ENCODE measurements at regions not wholly inside any gene's neighbourhood (a gene's known extent, or its start where the extent isn't known, plus 50 kb on each side); places are given as distances from the start of the nearest gene placed in this dataset.

DNA sequence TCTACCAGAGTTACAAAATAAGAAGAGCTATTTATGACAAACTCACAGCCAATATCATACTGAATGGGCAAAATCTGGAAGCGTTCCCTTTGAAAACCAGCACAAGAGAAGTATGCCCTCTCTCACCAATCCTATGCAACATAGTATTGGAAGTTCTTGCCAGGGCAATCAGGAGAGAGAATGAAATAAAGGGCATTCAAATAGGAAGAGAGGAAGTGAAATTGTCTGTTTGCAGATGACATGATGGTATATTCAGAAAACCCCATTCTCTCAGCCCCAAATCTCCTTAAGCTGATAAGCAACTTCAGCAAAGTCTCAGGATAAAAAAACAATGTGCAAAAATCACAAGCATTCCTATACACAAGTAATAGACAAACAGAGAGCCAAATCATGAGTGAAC, 1169.5 kb downstream of the AMY1C start:
- ChIA-PET CTCF (ENCODE audit: unreplicated experiment) (no interaction called here), POLR2A (no interaction called here)
- no TSS peak for BruUV-seq (replicated peaks)
- peak overlapping the region; percentile 63; the same call in 1 of the 2 replicates for H2AFZ ChIP-seq (ENCODE audit: low read length)
- no peak for TF ChIP-seq EZH2phosphoT487 (IDR thresholded peaks at IDR 0.05; ENCODE audit: borderline replicate concordance, low read depth, low read length)
- TF ChIP-seq, protein P1, sequence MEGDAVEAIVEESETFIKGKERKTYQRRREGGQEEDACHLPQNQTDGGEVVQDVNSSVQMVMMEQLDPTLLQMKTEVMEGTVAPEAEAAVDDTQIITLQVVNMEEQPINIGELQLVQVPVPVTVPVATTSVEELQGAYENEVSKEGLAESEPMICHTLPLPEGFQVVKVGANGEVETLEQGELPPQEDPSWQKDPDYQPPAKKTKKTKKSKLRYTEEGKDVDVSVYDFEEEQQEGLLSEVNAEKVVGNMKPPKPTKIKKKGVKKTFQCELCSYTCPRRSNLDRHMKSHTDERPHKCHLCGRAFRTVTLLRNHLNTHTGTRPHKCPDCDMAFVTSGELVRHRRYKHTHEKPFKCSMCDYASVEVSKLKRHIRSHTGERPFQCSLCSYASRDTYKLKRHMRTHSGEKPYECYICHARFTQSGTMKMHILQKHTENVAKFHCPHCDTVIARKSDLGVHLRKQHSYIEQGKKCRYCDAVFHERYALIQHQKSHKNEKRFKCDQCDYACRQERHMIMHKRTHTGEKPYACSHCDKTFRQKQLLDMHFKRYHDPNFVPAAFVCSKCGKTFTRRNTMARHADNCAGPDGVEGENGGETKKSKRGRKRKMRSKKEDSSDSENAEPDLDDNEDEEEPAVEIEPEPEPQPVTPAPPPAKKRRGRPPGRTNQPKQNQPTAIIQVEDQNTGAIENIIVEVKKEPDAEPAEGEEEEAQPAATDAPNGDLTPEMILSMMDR (conservative IDR thresholded peaks at IDR 0.05; ENCODE audit: low read length): no peak
- H3K9me3 ChIP-seq (ENCODE audit: low read length): no peaks in the 10 kb centered on the region
- peaks cover 7% of the 10 kb centered on the region for H3K4me1 ChIP-seq (ENCODE audit: insufficient read depth, low read length, poor library complexity, severe bottlenecking)
- no peaks in the 10 kb centered on the region for H3K9me2 ChIP-seq (ENCODE audit: insufficient read depth, low read length)
- H3K79me2 ChIP-seq (ENCODE audit: insufficient read depth, low read depth, low read length): no peaks in the 10 kb centered on the region
- no peaks in the 10 kb centered on the region for H4K20me1 ChIP-seq (ENCODE audit: insufficient read depth, low read length)
- intact Hi-C loops (cut with micrococcal nuclease; ENCODE audit: unreplicated experiment): no loop called here
- no peak overlapping the region for H3K4me3 ChIP-seq (ENCODE audit: low read depth, low read length, poor library complexity, severe bottlenecking)
- no peak for DNase-seq (ENCODE audit: low spot score)
- no peaks in the 10 kb centered on the region for H3K36me3 ChIP-seq (ENCODE audit: insufficient read depth, low read length)
- H3K27ac ChIP-seq (ENCODE audit: low read depth, low read length, poor library complexity, severe bottlenecking): no peak overlapping the region
- peak overlapping the region; percentile 34; the same call in 1 of the 2 replicates for H3K4me2 ChIP-seq (ENCODE audit: low read length)

DNA sequence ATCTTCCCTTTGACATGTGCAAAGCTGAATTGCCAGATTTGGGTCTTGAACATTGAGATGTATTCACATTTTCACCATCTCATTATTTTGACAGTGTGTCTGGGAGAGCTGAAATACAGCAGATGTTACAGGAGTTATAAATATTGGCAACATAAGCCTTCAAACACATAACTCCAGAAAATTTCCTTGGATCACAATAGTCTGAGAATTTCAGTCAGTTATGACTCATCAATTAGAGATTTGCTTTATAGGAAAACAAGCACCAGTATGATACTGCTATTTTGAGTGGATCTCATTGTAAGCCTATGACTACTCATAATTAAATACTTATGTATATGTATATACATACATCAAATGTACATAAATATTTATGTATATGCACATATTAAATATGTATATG, 1171.8 kb downstream of the AMY1C start:
- H3K4me2 ChIP-seq (ENCODE audit: low read length): no peak overlapping the region
- H3K4me3 ChIP-seq (ENCODE audit: low read depth, low read length, poor library complexity, severe bottlenecking): no peak overlapping the region
- no peaks in the 10 kb centered on the region for H3K9me3 ChIP-seq (ENCODE audit: low read length)
- H3K27ac ChIP-seq (ENCODE audit: low read depth, low read length, poor library complexity, severe bottlenecking): no peak overlapping the region
- BruUV-seq (replicated peaks): no TSS peak
- ChIA-PET CTCF (ENCODE audit: unreplicated experiment) (no interaction called here), POLR2A (interaction anchor here (0.6 kb wide), 1 partner anchor 609 kb away, joined by 4 read pairs; no protein-coding TSS in a partner anchor)
- intact Hi-C loops (cut with micrococcal nuclease; ENCODE audit: unreplicated experiment): no loop called here
- no peak overlapping the region for H2AFZ ChIP-seq (ENCODE audit: low read length)
- no peaks in the 10 kb centered on the region for H3K79me2 ChIP-seq (ENCODE audit: insufficient read depth, low read depth, low read length)
- H3K9me2 ChIP-seq (ENCODE audit: insufficient read depth, low read length): no peaks in the 10 kb centered on the region
- no peaks in the 10 kb centered on the region for H4K20me1 ChIP-seq (ENCODE audit: insufficient read depth, low read length)
- H3K4me1 ChIP-seq (ENCODE audit: insufficient read depth, low read length, poor library complexity, severe bottlenecking): peaks cover 7% of the 10 kb centered on the region
- no peaks in the 10 kb centered on the region for H3K36me3 ChIP-seq (ENCODE audit: insufficient read depth, low read length)
- TF ChIP-seq EZH2phosphoT487 (IDR thresholded peaks at IDR 0.05; ENCODE audit: borderline replicate concordance, low read depth, low read length): no peak
- TF ChIP-seq, protein P1 (conservative IDR thresholded peaks at IDR 0.05; ENCODE audit: low read length): no peak
- DNase-seq (ENCODE audit: low spot score): no peak

DNA sequence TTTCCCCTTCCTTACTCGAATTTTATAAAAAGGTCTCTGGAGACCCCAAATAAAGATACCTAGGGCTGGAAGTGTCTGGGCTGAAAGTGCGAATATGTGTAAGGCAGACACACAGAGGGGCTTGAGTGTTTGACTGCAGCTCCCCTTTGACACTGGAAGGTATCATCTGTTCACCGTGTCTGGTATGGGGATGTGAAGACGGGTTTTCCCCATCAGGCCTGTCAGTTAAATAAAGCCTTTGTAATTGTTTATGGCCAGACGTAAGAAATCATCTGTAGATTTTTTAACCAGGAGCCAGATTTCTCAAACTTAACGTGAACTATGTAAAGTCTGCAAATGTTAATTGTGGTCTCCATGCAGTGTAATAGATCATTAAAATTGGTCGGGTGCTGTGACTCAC, 1173.4 kb downstream of the AMY1C start:
- intact Hi-C loops (cut with micrococcal nuclease; ENCODE audit: unreplicated experiment): no loop called here
- Histone ChIP-seq H3K9me3 (ENCODE audit: low read length) (no peaks in the 10 kb centered on the region), H3K27ac (ENCODE audit: low read depth, low read length, poor library complexity, severe bottlenecking) (no peak overlapping the region), H3K4me1 (ENCODE audit: insufficient read depth, low read length, poor library complexity, severe bottlenecking) (peaks cover 8% of the 10 kb centered on the region), H3K36me3 (ENCODE audit: insufficient read depth, low read length) (no peaks in the 10 kb centered on the region), H3K4me2 (ENCODE audit: low read length) (no peak overlapping the region; the same call in 1 of the 2 replicates), H2AFZ (ENCODE audit: low read length) (peak overlapping the region; percentile 58), H3K79me2 (ENCODE audit: insufficient read depth, low read depth, low read length) (no peaks in the 10 kb centered on the region), H4K20me1 (ENCODE audit: insufficient read depth, low read length) (no peaks in the 10 kb centered on the region), H3K9me2 (ENCODE audit: insufficient read depth, low read length) (no peaks in the 10 kb centered on the region), H3K4me3 (ENCODE audit: low read depth, low read length, poor library complexity, severe bottlenecking) (no peak overlapping the region)
- ChIA-PET POLR2A (interaction anchor here (0.5 to 1.2 kb wide), 5 partner anchors 9 to 210 kb away, joined by 3 to 4 read pairs (median 3); no protein-coding TSS in a partner anchor), CTCF (ENCODE audit: unreplicated experiment) (no interaction called here)
- no peak for DNase-seq (ENCODE audit: low spot score)
- BruUV-seq (replicated peaks): no TSS peak
- TF ChIP-seq EZH2phosphoT487 (IDR thresholded peaks at IDR 0.05; ENCODE audit: borderline replicate concordance, low read depth, low read length): no peak
- TF ChIP-seq, protein P1 (conservative IDR thresholded peaks at IDR 0.05; ENCODE audit: low read length): no peak

Measured in OCI-LY7 (cell line).